GM12878 (cell line): ENCODE measurements at regions not wholly inside any gene's neighbourhood (a gene's known extent, or its start where the extent isn't known, plus 50 kb on each side); places are given as distances from the start of the nearest gene placed in this dataset.

ENCODE experiments used
- ATAC-seq: fragments of 200-7000 bp; cut with Tn5 transposase; 3 replicates; pipeline ENCODE4 v1.9.1; 2020; ENCODE audit warnings: mild to moderate bottlenecking, moderate library complexity
- BruUV-seq: library from RNA; stranded (reverse); fragments of 400-500 nt; replicated peaks from 2 replicates; lab custom pipeline; 2021; lab: Mats Ljungman, UMichigan
- CTCF ChIA-PET: fragments of 300-600 bp; sonication (Branson Sonifier 250); formaldehyde crosslinking; extraction: SDS; loops from one replicate; lab custom pipeline; 2021; ENCODE audit warnings: inconsistent platforms; lab: Yijun Ruan, JAX
- POLR2A ChIA-PET: fragments of 350-600 bp; formaldehyde crosslinking; extraction: SDS; loops from one replicate; lab custom pipeline; 2021; ENCODE audit warnings: inconsistent platforms; lab: Charles Lee
- RAD21 ChIA-PET: fragments of 300-600 bp; sonication (Branson Sonifier 250); formaldehyde crosslinking; loops from one replicate; lab custom pipeline; 2023; ENCODE audit warnings: antibody characterized with exemption; ENCODE audit not compliant: unreplicated experiment; lab: Charles Lee
- SMC1A ChIA-PET: fragments of 300-600 bp; sonication (Branson Sonifier 250); formaldehyde crosslinking; loops from one replicate; lab custom pipeline; 2023; ENCODE audit not compliant: unreplicated experiment, uncharacterized antibody; lab: Charles Lee
- DNase-seq: peaks from one replicate; pipeline ENCODE4 v3.0.0-alpha.2; 2011; ENCODE audit warnings: low read depth, low spot score
- FAIRE-seq: peaks from 3 replicates; lab custom pipeline; 2011; peaks lifted over from hg19 to GRCh38; lab: Jason Lieb, UNC
- H2AFZ ChIP-seq: 2 replicates; pipeline ENCODE4 v1.6.0; 2011; ENCODE audit warnings: low read depth, low read length, control low read depth; ENCODE audit not compliant: control insufficient read depth
- H3K27ac ChIP-seq: 2 replicates; pipeline ENCODE4 v1.5.1; 2011; ENCODE audit warnings: control low read depth; ENCODE audit not compliant: control insufficient read depth, insufficient read depth
- H3K27me3 ChIP-seq, 2 experiments: replicated peaks in 1 of 2; 2 replicates each; pipeline versions ENCODE4 v1.6.0 to v1.6.1; 2011; ENCODE audit warnings: low read length in 1 of 2; ENCODE audit not compliant: control insufficient read depth in 2 of 2, insufficient read depth in 2 of 2
- H3K36me3 ChIP-seq, 2 experiments: 2 replicates each; pipeline ENCODE4 v1.5.1; 2011; ENCODE audit warnings: low read length in 1 of 2; ENCODE audit not compliant: control insufficient read depth in 2 of 2, insufficient read depth in 2 of 2
- H3K4me1 ChIP-seq: 2 replicates; pipeline ENCODE4 v1.6.1; 2011; ENCODE audit warnings: mild to moderate bottlenecking, low read length, moderate library complexity, mixed read lengths; ENCODE audit not compliant: control insufficient read depth, insufficient read depth
- H3K4me2 ChIP-seq: 2 replicates; pipeline ENCODE4 v1.6.0; 2011; ENCODE audit warnings: control low read depth; ENCODE audit not compliant: control insufficient read depth, insufficient read depth
- H3K4me3 ChIP-seq: fragments of 200-600 bp; sonication (generic); 2 replicates; pipeline ENCODE4 v1.5.1; 2016
- H3K79me2 ChIP-seq: 2 replicates; pipeline ENCODE4 v1.6.0; 2011; ENCODE audit warnings: low read length; ENCODE audit not compliant: control insufficient read depth, insufficient read depth
- H3K9ac ChIP-seq: 2 replicates; pipeline ENCODE4 v1.8.0; 2011; ENCODE audit warnings: low read length, control low read depth, mixed read lengths; ENCODE audit not compliant: control insufficient read depth, insufficient read depth
- H3K9me3 ChIP-seq: replicated peaks from 3 replicates; pipeline ENCODE4 v1.5.1; 2011; ENCODE audit warnings: mild to moderate bottlenecking, low read length; ENCODE audit not compliant: control insufficient read depth, insufficient read depth
- H4K20me1 ChIP-seq: 2 replicates; pipeline ENCODE4 v1.6.0; 2011; ENCODE audit not compliant: control insufficient read depth, insufficient read depth
- BHLHE40 ChIP-seq, 2 experiments: fragments of 450-650 bp in 1 of 2; IDR thresholded peaks; 2 replicates each; pipeline ENCODE4 v1.6.1; 2011 to 2017; ENCODE audit warnings: low read depth in 2 of 2, borderline replicate concordance in 1 of 2, improper control_type of control experiment in 1 of 2, low read length in 1 of 2, mild to moderate bottlenecking in 1 of 2
- BMI1 ChIP-seq: fragments of 450-650 bp; IDR thresholded peaks from 2 replicates; pipeline ENCODE4 v1.6.1; 2016; ENCODE audit warnings: mild to moderate bottlenecking, moderate library complexity, borderline replicate concordance
- CEBPB ChIP-seq, 2 experiments: fragments of 150-350 bp in 1 of 2; IDR thresholded peaks; 2 replicates each; pipeline ENCODE4 v1.6.1; 2012 to 2014; ENCODE audit warnings: low read depth in 2 of 2, low read length in 2 of 2, borderline replicate concordance in 1 of 2, inconsistent platforms in 1 of 2
- ESRRA ChIP-seq: IDR thresholded peaks from 2 replicates; pipeline ENCODE4 v1.6.1; 2012; ENCODE audit warnings: mild to moderate bottlenecking, low read length, improper control_type of control experiment
- GATAD2B ChIP-seq: fragments of 450-650 bp; conservative IDR thresholded peaks from 2 replicates; pipeline ENCODE4 v1.6.1; 2017; ENCODE audit warnings: low read depth, mild to moderate bottlenecking, moderate library complexity
- KDM1A ChIP-seq: fragments of 200-600 bp; sonication (generic); IDR thresholded peaks from 2 replicates; pipeline ENCODE4 v1.6.1; 2016; ENCODE audit warnings: borderline replicate concordance
- MEF2A ChIP-seq: IDR thresholded peaks from 2 replicates; pipeline ENCODE4 v1.6.1; 2011; ENCODE audit warnings: low read depth, mild to moderate bottlenecking, low read length, moderate library complexity; ENCODE audit not compliant: insufficient read depth
- MEF2B ChIP-seq: fragments of 450-650 bp; IDR thresholded peaks from 2 replicates; pipeline ENCODE4 v1.6.1; 2018; ENCODE audit warnings: mild to moderate bottlenecking, moderate library complexity; ENCODE audit not compliant: partially characterized antibody, poor library complexity, severe bottlenecking
- MTA3 ChIP-seq: IDR thresholded peaks from 2 replicates; pipeline ENCODE4 v1.6.1; 2012; ENCODE audit warnings: low read length, inconsistent platforms, borderline replicate concordance
- NR2C2 ChIP-seq: IDR thresholded peaks from 2 replicates; pipeline ENCODE4 v1.6.1; 2011; ENCODE audit warnings: borderline replicate concordance, low read depth; ENCODE audit not compliant: control insufficient read depth, insufficient read length
- PAX8 ChIP-seq: fragments of 450-650 bp; IDR thresholded peaks from 2 replicates; pipeline ENCODE4 v1.6.1; 2017; ENCODE audit warnings: mild to moderate bottlenecking, moderate library complexity
- RBBP5 ChIP-seq: fragments of 200-600 bp; sonication (generic); conservative IDR thresholded peaks from 2 replicates; pipeline ENCODE4 v1.6.1; 2016
- SRF ChIP-seq, 2 experiments: IDR thresholded peaks; 2 replicates each; pipeline ENCODE4 v1.6.1; 2011; ENCODE audit warnings: low read depth in 2 of 2, low read length in 2 of 2, mild to moderate bottlenecking in 1 of 2, moderate library complexity in 1 of 2
- ZBED1 ChIP-seq: IDR thresholded peaks from 2 replicates; pipeline ENCODE4 v1.6.1; 2016; ENCODE audit warnings: borderline replicate concordance
- ZZZ3 ChIP-seq: IDR thresholded peaks from 2 replicates; pipeline ENCODE4 v1.6.1; 2011; ENCODE audit warnings: low read depth; ENCODE audit not compliant: control insufficient read depth, insufficient read length
- WGBS: methylation state at CpG from one replicate; pipeline ENCODE4 v1.1.6; 2016; ENCODE audit warnings: low lambda C conversion rate; ENCODE audit not compliant: insufficient replicate concordance, insufficient coverage; ENCODE audit errors: missing lambda C conversion rate; 5-methylcytosine and 5-hydroxymethylcytosine counted together
- in situ Hi-C: fragments of 300-500 bp; cut with MboI; formaldehyde crosslinking; loops from 9 replicates; pipeline ENCODE4 v1.14.3; 2018; ENCODE audit warnings: mixed read lengths
- intact Hi-C: fragments of 100-400 bp; cut with micrococcal nuclease; formaldehyde crosslinking; loops from one replicate; pipeline ENCODE4 v1.14.2; 2022; ENCODE audit not compliant: unreplicated experiment
- TF ChIP-seq, protein P1 (sequence below): fragments of 450-650 bp; IDR thresholded peaks from 2 replicates; pipeline ENCODE4 v1.6.1; 2016; ENCODE audit warnings: mild to moderate bottlenecking
- TF ChIP-seq, protein P2 (sequence below): fragments of 150-350 bp; IDR thresholded peaks from 2 replicates; pipeline ENCODE4 v1.6.1; 2014; ENCODE audit warnings: mild to moderate bottlenecking, low read depth, low read length
- TF ChIP-seq, protein P3 (sequence below): IDR thresholded peaks from 2 replicates; pipeline ENCODE4 v1.6.1; 2011; ENCODE audit warnings: low read depth, low read length, improper control_type of control experiment, borderline replicate concordance
- TF ChIP-seq, protein P4 (sequence below): fragments of 450-650 bp; IDR thresholded peaks from 2 replicates; pipeline ENCODE4 v1.6.1; 2018; ENCODE audit warnings: mild to moderate bottlenecking, low read depth, moderate library complexity; ENCODE audit not compliant: partially characterized antibody

DNA sequence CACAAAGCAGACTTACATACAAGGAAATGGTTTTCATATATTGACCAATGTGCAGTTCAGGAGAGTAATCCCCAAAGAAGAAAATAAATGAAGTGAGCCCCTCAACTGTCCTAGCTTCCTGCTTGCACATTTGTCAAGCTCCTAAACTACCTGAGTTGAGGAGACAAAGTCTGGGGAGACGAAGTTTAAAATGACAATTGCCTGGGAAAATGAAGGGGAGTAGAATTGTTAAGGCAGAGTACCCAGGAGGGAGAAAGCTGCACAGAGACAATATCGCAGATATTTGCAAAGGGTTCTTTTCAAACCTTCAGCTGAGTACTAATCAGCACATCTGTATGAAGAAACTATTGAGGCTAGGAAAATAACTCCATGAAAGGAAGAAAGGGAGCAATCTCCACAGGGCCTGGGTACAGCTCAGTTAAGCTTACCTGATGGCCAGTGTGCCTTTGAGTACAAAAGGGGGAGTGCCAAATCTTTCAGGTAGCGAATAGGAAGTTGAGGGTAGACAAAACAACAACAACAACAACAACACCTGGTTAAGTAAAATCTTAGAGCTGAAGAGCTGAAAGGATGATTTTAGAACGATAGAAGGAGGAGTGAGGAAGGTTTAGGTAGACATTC lies 1700.1 kb upstream of the PRR20A start:
- no peak overlapping the region for H2AFZ ChIP-seq
- ATAC-seq (no peak), FAIRE-seq (no peak)
- WGBS, result 15% methylated on average over 4 of the region's 4 CpGs
- in situ Hi-C loops, result no loop called here
- no peak overlapping the region for H3K9ac ChIP-seq
- CTCF ChIA-PET, result no interaction called here
- no peak overlapping the region for H3K27ac ChIP-seq
- H3K9me3 ChIP-seq, result no peaks in the 10 kb centered on the region; the same call in 2 of the 3 replicates
- POLR2A ChIA-PET, result no interaction called here
- H3K4me3 ChIP-seq, result no peak overlapping the region
- SMC1A ChIA-PET, result no interaction called here
- no peaks in the 10 kb centered on the region for H3K27me3 ChIP-seq
- TF ChIP-seq NR2C2 (no peak), ZZZ3 (no peak), MEF2B (no peak), KDM1A (no peak), ZBED1 (no peak), SRF (IDR thresholded peaks at IDR 0.05; ENCODE audit: low read depth in 2 of 2, low read length in 2 of 2) (no peak), MTA3 (no peak), MEF2A (no peak), GATAD2B (no peak), PAX8 (no peak), ESRRA (no peak), CEBPB (IDR thresholded peaks at IDR 0.05; ENCODE audit: borderline replicate concordance in 1 of 2, low read depth in 2 of 2, low read length in 2 of 2) (no peak), RBBP5 (no peak), BHLHE40 (IDR thresholded peaks at IDR 0.05; ENCODE audit: borderline replicate concordance in 1 of 2, low read depth in 2 of 2, low read length in 1 of 2) (no peak), BMI1 (no peak)
- TF ChIP-seq, protein P1, sequence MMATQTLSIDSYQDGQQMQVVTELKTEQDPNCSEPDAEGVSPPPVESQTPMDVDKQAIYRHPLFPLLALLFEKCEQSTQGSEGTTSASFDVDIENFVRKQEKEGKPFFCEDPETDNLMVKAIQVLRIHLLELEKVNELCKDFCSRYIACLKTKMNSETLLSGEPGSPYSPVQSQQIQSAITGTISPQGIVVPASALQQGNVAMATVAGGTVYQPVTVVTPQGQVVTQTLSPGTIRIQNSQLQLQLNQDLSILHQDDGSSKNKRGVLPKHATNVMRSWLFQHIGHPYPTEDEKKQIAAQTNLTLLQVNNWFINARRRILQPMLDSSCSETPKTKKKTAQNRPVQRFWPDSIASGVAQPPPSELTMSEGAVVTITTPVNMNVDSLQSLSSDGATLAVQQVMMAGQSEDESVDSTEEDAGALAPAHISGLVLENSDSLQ, result no peak
- TF ChIP-seq, protein P2, sequence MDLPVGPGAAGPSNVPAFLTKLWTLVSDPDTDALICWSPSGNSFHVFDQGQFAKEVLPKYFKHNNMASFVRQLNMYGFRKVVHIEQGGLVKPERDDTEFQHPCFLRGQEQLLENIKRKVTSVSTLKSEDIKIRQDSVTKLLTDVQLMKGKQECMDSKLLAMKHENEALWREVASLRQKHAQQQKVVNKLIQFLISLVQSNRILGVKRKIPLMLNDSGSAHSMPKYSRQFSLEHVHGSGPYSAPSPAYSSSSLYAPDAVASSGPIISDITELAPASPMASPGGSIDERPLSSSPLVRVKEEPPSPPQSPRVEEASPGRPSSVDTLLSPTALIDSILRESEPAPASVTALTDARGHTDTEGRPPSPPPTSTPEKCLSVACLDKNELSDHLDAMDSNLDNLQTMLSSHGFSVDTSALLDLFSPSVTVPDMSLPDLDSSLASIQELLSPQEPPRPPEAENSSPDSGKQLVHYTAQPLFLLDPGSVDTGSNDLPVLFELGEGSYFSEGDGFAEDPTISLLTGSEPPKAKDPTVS, result no peak
- TF ChIP-seq, protein P3, sequence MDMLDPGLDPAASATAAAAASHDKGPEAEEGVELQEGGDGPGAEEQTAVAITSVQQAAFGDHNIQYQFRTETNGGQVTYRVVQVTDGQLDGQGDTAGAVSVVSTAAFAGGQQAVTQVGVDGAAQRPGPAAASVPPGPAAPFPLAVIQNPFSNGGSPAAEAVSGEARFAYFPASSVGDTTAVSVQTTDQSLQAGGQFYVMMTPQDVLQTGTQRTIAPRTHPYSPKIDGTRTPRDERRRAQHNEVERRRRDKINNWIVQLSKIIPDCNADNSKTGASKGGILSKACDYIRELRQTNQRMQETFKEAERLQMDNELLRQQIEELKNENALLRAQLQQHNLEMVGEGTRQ, result no peak
- TF ChIP-seq, protein P4, sequence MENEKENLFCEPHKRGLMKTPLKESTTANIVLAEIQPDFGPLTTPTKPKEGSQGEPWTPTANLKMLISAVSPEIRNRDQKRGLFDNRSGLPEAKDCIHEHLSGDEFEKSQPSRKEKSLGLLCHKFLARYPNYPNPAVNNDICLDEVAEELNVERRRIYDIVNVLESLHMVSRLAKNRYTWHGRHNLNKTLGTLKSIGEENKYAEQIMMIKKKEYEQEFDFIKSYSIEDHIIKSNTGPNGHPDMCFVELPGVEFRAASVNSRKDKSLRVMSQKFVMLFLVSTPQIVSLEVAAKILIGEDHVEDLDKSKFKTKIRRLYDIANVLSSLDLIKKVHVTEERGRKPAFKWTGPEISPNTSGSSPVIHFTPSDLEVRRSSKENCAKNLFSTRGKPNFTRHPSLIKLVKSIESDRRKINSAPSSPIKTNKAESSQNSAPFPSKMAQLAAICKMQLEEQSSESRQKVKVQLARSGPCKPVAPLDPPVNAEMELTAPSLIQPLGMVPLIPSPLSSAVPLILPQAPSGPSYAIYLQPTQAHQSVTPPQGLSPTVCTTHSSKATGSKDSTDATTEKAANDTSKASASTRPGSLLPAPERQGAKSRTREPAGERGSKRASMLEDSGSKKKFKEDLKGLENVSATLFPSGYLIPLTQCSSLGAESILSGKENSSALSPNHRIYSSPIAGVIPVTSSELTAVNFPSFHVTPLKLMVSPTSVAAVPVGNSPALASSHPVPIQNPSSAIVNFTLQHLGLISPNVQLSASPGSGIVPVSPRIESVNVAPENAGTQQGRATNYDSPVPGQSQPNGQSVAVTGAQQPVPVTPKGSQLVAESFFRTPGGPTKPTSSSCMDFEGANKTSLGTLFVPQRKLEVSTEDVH, result no peak
- TF ChIP-seq, all 136 proteins: peak for 0
- no peaks in the 10 kb centered on the region for H3K4me1 ChIP-seq
- DNase-seq, result no peak
- intact Hi-C loops, result no loop called here
- no TSS peak for BruUV-seq
- H3K4me2 ChIP-seq, result no peak overlapping the region
- RAD21 ChIA-PET, result no interaction called here
- H4K20me1 ChIP-seq, result no peaks in the 10 kb centered on the region
- no peaks in the 10 kb centered on the region for H3K36me3 ChIP-seq
- no peaks in the 10 kb centered on the region for H3K79me2 ChIP-seq
